HFFc6 (cell line): ENCODE measurements at regions not wholly inside any gene's neighbourhood (a gene's known extent, or its start where the extent isn't known, plus 50 kb on each side); places are given as distances from the start of the nearest gene placed in this dataset.

Experiments used
- DNase-seq: peaks from one replicate; pipeline ENCODE4 v3.0.0-alpha.2; 2018
- H3K27ac Mint-ChIP-seq: 2 replicates; pipeline ENCODE4 v1.8.0; 2020; ENCODE audit warnings: mild to moderate bottlenecking, mixed read lengths
- H3K27me3 Mint-ChIP-seq: 2 replicates; pipeline ENCODE4 v1.8.0; 2021; ENCODE audit warnings: mild to moderate bottlenecking, moderate library complexity, mixed read lengths; ENCODE audit not compliant: insufficient read depth
- H3K36me3 Mint-ChIP-seq: 2 replicates; pipeline ENCODE4 v1.8.0; 2021; ENCODE audit warnings: low read depth, mixed read lengths
- H3K4me1 Mint-ChIP-seq: 2 replicates; pipeline ENCODE4 v1.8.0; 2020; ENCODE audit warnings: low read depth, mixed read lengths
- H3K4me3 Mint-ChIP-seq: 2 replicates; pipeline ENCODE4 v1.8.0; 2020; ENCODE audit warnings: mild to moderate bottlenecking, moderate library complexity, mixed read lengths
- H3K9me3 Mint-ChIP-seq: 2 replicates; pipeline ENCODE4 v1.8.0; 2020; ENCODE audit warnings: mild to moderate bottlenecking, mixed read lengths
- CTCF ChIP-seq: fragments of 200-600 bp; sonication (generic); IDR thresholded peaks from 2 replicates; pipeline ENCODE4 v1.5.0; 2021; ENCODE audit warnings: antibody characterized with exemption, mild to moderate bottlenecking

- no peak for TF ChIP-seq CTCF
- Mint-ChIP-seq H3K27ac (no peak overlapping the region), H3K27me3 (peaks cover under 1% of the 10 kb centered on the region)
Measured at GRCh38 chr2:175540421-175540820, 358.9 kb upstream of the ATP5MC3 start.

GRCh38 chr2:175539122-175539521 is 357.6 kb upstream of the ATP5MC3 start:
- no peak overlapping the region for H3K27ac Mint-ChIP-seq
- no peak for TF ChIP-seq CTCF
- H3K4me3 Mint-ChIP-seq, result no peak overlapping the region

More at GRCh38 chr2:175540421-175540820, 358.9 kb upstream of the ATP5MC3 start:
- Mint-ChIP-seq H3K4me3 (no peak overlapping the region), H3K4me1 (no peaks in the 10 kb centered on the region), H3K9me3 (peaks cover 27% of the 10 kb centered on the region), H3K36me3 (no peaks in the 10 kb centered on the region)
- no peak for DNase-seq

GRCh38 chr2:175536059-175536458 is 354.5 kb upstream of the ATP5MC3 start:
- H3K27me3 Mint-ChIP-seq, result peaks cover 2% of the 10 kb centered on the region; the same call in 1 of the 2 replicates
- H3K27ac Mint-ChIP-seq, result no peak overlapping the region
- no peaks in the 10 kb centered on the region for H3K4me1 Mint-ChIP-seq
- H3K9me3 Mint-ChIP-seq, result peaks cover 28% of the 10 kb centered on the region
- no peak for TF ChIP-seq CTCF
- DNase-seq, result no peak
- H3K36me3 Mint-ChIP-seq, result no peaks in the 10 kb centered on the region
- H3K4me3 Mint-ChIP-seq, result no peak overlapping the region

More at GRCh38 chr2:175539122-175539521, 357.6 kb upstream of the ATP5MC3 start:
- no peaks in the 10 kb centered on the region for H3K36me3 Mint-ChIP-seq
- peaks cover 2% of the 10 kb centered on the region for H3K27me3 Mint-ChIP-seq
- no peaks in the 10 kb centered on the region for H3K4me1 Mint-ChIP-seq
- peaks cover 29% of the 10 kb centered on the region for H3K9me3 Mint-ChIP-seq
- DNase-seq, result no peak

- Mint-ChIP-seq H3K9me3 (peaks cover 26% of the 10 kb centered on the region), H3K27ac (no peak overlapping the region), H3K36me3 (no peaks in the 10 kb centered on the region), H3K4me1 (no peaks in the 10 kb centered on the region), H3K27me3 (peaks cover 2% of the 10 kb centered on the region; the same call in 1 of the 2 replicates), H3K4me3 (no peak overlapping the region)
- DNase-seq, result no peak
- no peak for TF ChIP-seq CTCF
Measured at GRCh38 chr2:175535631-175536030, 354.1 kb upstream of the ATP5MC3 start.

- peaks cover 5% of the 10 kb centered on the region; the same call in 1 of the 2 replicates for H3K9me3 Mint-ChIP-seq
- no peaks in the 10 kb centered on the region for H3K4me1 Mint-ChIP-seq
- H3K27ac Mint-ChIP-seq, result no peak overlapping the region
- no peak for TF ChIP-seq CTCF
- no peak overlapping the region for H3K4me3 Mint-ChIP-seq
- H3K27me3 Mint-ChIP-seq, result no peaks in the 10 kb centered on the region
- no peaks in the 10 kb centered on the region for H3K36me3 Mint-ChIP-seq
- no peak for DNase-seq
Measured at GRCh38 chr2:175525975-175526374, 344.5 kb upstream of the ATP5MC3 start.

GRCh38 chr2:175523001-175523400 is 341.5 kb upstream of the ATP5MC3 start:
- no peak for TF ChIP-seq CTCF
- Mint-ChIP-seq H3K36me3 (no peaks in the 10 kb centered on the region), H3K27ac (no peak overlapping the region), H3K9me3 (peaks cover 2% of the 10 kb centered on the region; the same call in 1 of the 2 replicates), H3K27me3 (no peaks in the 10 kb centered on the region; the same call in 1 of the 2 replicates), H3K4me1 (no peaks in the 10 kb centered on the region), H3K4me3 (no peak overlapping the region)
- DNase-seq, result no peak
